ENCODE measurements at regions not wholly inside any gene's neighbourhood (a gene's known extent, or its start where the extent isn't known, plus 50 kb on each side); places are given as distances from the start of the nearest gene placed in this dataset.

- FAIRE-seq = no peak
- TF ChIP-seq TAF1 (IDR thresholded peaks at IDR 0.05; ENCODE audit: borderline replicate concordance, low read depth, low read length) (no peak), POLR2AphosphoS5 (IDR thresholded peaks at IDR 0.05; ENCODE audit: low read depth, low read length) (no peak), POLR2A (IDR thresholded peaks at IDR 0.05; ENCODE audit: low read depth, low read length) (no peak)
Measured at GRCh38 chr5:61596265-61596664, 264.2 kb downstream of the ZSWIM6 start.

DNA sequence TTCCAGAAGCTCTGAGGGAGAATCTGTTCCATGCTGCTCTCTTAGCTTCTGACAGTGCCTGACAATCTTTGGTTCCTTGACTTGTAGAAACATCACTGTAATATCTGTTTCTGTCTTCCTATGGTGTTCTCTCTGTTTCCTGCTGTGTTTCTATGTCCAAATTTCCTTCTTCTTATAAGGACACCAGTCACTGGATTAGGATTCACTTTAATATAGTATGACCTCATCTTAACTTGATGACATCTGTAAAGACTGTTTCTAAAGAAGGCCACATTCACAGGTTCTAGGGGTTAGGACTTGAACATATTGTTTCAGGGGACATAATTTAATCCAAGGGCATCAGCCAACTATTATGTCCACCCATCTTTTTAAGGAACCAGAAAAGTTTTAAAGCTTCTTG, 265.6 kb downstream of the ZSWIM6 start:
- TF ChIP-seq POLR2AphosphoS5 (IDR thresholded peaks at IDR 0.05; ENCODE audit: low read depth, low read length) = no peak
- no peak for TF ChIP-seq POLR2A (IDR thresholded peaks at IDR 0.05; ENCODE audit: low read depth, low read length)
- TF ChIP-seq TAF1 (IDR thresholded peaks at IDR 0.05; ENCODE audit: borderline replicate concordance, low read depth, low read length) = no peak
- FAIRE-seq = no peak
- no peak for DNase-seq (ENCODE audit: insufficient read length)

More at GRCh38 chr5:61596265-61596664, 264.2 kb downstream of the ZSWIM6 start:
- no peak for DNase-seq (ENCODE audit: insufficient read length)

- DNase-seq (ENCODE audit: insufficient read length) = no peak
- FAIRE-seq = no peak
- TF ChIP-seq POLR2A (IDR thresholded peaks at IDR 0.05; ENCODE audit: low read depth, low read length) = no peak
- no peak for TF ChIP-seq POLR2AphosphoS5 (IDR thresholded peaks at IDR 0.05; ENCODE audit: low read depth, low read length)
- TF ChIP-seq TAF1 (IDR thresholded peaks at IDR 0.05; ENCODE audit: borderline replicate concordance, low read depth, low read length) = no peak
Measured at GRCh38 chr5:61598126-61598525, 266.1 kb downstream of the ZSWIM6 start.

DNA sequence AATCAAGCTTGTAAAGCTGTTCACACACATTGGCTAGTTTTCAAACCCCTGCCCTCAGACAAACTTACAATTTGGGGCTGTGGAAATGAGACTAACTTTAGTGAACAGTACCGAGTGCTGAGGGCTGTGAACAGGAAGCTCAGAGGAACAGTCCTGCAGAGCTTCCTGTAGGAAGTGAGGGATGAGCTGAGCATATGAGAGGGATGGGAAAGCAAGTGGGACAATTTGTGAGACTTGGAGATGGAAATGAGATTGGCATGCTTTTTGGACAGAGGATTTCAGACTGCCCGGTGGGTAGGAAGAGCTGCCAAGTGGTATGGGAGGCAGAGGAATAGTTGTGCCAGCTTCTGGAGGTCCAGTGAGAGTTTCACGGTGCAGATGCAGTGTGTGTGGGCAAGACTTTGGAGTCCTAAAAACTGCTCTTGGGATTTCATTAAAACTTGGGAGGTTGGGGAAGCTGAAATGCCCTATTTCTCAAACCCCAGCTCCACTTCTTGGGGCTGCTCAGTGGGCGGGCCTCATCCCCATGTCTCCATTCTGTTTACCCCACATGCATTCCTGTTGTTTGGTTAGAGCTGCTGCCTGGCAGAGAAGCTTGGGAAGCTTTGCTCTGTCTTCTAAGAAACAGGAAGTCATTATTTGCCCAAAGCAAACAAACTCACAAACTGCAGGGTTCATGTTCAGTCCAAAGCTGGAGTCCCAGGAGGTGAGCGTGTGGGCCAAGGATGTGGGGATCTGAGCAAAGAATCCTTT, 267.5 kb downstream of the ZSWIM6 start:
- FAIRE-seq (no peak), DNase-seq (ENCODE audit: insufficient read length) (no peak)
- TF ChIP-seq POLR2AphosphoS5 (IDR thresholded peaks at IDR 0.05; ENCODE audit: low read depth, low read length) (no peak), POLR2A (IDR thresholded peaks at IDR 0.05; ENCODE audit: low read depth, low read length) (no peak), TAF1 (IDR thresholded peaks at IDR 0.05; ENCODE audit: borderline replicate concordance, low read depth, low read length) (no peak)

- TF ChIP-seq POLR2A (IDR thresholded peaks at IDR 0.05; ENCODE audit: low read depth, low read length) = no peak
- TF ChIP-seq POLR2AphosphoS5 (IDR thresholded peaks at IDR 0.05; ENCODE audit: low read depth, low read length) = no peak
- TF ChIP-seq TAF1 (IDR thresholded peaks at IDR 0.05; ENCODE audit: borderline replicate concordance, low read depth, low read length) = no peak
- no peak for FAIRE-seq
- DNase-seq (ENCODE audit: insufficient read length) = no peak
Measured at GRCh38 chr5:61600123-61600444, 268.0 kb downstream of the ZSWIM6 start.

DNA sequence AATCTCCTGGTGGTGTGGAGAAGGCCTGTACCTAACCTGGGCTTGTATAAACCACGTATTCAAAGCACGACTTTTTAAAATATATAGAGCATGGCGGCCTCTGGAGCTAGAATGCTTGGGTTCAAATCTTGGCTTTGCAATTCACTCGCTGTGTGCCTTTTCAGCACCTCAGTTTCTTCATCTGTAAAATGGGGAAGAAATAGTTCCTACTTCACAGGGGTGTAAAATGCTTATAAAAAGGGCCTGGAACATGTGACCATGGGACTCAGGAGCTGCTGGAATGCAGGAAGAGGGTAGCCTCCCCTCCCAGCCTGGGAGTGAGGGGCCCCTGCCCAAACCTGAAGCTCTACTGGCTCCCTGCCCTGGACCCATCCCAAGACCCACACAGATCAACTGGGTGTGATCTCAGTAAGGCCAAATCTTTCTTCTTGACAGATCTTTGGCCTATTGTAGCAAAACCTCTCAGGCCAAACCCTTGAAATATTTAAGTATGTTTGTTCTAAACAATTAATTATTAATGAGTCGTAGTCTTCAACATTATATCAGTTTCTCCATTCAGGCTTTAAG, 269.0 kb downstream of the ZSWIM6 start:
- no peak for TF ChIP-seq TAF1 (IDR thresholded peaks at IDR 0.05; ENCODE audit: borderline replicate concordance, low read depth, low read length)
- TF ChIP-seq POLR2AphosphoS5 (IDR thresholded peaks at IDR 0.05; ENCODE audit: low read depth, low read length) = no peak
- no peak for TF ChIP-seq POLR2A (IDR thresholded peaks at IDR 0.05; ENCODE audit: low read depth, low read length)
- DNase-seq (ENCODE audit: insufficient read length) = no peak
- FAIRE-seq = no peak

GRCh38 chr5:61603211-61603908, 271.3 kb downstream of the ZSWIM6 start:
- FAIRE-seq (no peak), DNase-seq (ENCODE audit: insufficient read length) (no peak)
- TF ChIP-seq POLR2A (IDR thresholded peaks at IDR 0.05; ENCODE audit: low read depth, low read length) = no peak
- no peak for TF ChIP-seq POLR2AphosphoS5 (IDR thresholded peaks at IDR 0.05; ENCODE audit: low read depth, low read length)
- TF ChIP-seq TAF1 (IDR thresholded peaks at IDR 0.05; ENCODE audit: borderline replicate concordance, low read depth, low read length) = no peak

DNA sequence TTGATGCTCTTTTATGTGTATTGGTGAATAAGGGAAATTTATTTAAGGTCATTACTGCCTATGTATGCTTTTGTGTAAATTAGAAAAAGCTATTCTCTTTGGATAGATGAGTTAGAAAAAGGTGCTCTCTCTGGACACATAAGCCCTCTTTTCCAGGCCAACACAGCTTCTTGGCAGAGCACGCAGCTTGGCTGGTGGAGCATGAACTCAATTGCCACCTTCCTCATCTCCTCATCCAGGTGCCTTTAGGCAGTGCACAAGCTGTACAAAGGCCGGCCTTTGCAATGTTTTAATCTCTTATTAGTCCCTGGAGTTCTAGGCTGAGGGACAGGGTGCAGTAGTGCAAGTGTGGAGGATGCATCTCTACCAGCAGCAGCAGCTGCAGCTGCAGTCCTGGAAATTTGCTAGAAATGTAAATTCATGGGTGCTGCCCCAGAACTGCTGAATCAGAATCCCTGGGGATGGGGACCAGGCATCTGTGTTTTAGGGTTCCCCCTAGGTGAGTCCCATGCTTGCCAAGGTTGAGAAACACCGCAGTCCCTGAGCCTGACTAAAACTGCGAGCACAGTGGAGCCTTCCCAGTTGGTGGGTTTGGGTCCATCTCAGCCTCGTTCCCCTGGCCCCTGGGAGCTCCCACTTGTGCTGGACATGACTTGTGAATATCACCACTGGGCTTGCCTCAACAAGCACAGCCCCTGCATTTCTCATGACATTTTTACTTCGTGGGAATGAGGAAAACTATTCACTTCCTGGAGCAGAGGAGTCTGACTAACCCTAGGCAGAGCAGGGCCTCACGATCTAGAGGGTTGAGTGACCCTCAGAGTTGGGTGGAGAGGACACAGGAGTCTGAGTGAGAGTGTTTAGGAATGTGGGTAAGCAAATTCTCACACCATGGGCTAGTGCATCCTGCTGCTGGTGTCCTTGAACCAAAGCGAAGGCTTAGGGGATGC, 272.3 kb downstream of the ZSWIM6 start:
- no peak for TF ChIP-seq POLR2AphosphoS5 (IDR thresholded peaks at IDR 0.05; ENCODE audit: low read depth, low read length)
- no peak for FAIRE-seq

GRCh38 chr5:61609840-61610677, 278.0 kb downstream of the ZSWIM6 start:
- TF ChIP-seq POLR2AphosphoS5 (IDR thresholded peaks at IDR 0.05; ENCODE audit: low read depth, low read length) = no peak
- DNase-seq (ENCODE audit: insufficient read length) (no peak), FAIRE-seq (no peak)

More for the DNA sequence above, 272.3 kb downstream of the ZSWIM6 start:
- no peak for DNase-seq (ENCODE audit: insufficient read length)

GRCh38 chr5:61610678-61611024, 278.6 kb downstream of the ZSWIM6 start:
- no peak for TF ChIP-seq POLR2AphosphoS5 (IDR thresholded peaks at IDR 0.05; ENCODE audit: low read depth, low read length)
- no peak for TF ChIP-seq TAF1 (IDR thresholded peaks at IDR 0.05; ENCODE audit: borderline replicate concordance, low read depth, low read length)
- TF ChIP-seq POLR2A (IDR thresholded peaks at IDR 0.05; ENCODE audit: low read depth, low read length) = no peak
- FAIRE-seq = no peak
- DNase-seq (ENCODE audit: insufficient read length) = no peak

DNA sequence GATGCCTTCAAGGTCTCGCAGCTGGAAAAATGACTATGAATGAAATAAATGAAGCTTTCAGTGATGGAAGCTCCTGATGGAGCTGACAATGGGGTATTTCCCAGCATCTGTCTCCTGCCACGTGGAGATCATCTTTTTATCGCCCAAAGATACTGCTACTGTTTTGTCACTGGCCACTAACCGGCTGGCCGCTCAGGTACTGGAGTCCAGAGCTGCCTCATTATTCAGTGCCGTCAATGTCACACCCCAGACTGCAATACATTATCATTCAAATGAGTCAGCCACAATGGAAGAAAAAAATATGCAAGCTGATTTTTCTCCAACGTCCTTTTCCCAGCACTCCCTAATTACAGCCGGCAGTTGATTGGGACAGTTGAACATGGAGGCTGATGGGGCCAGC, 280.4 kb downstream of the ZSWIM6 start:
- TF ChIP-seq POLR2AphosphoS5 (IDR thresholded peaks at IDR 0.05; ENCODE audit: low read depth, low read length) = no peak
- no peak for TF ChIP-seq POLR2A (IDR thresholded peaks at IDR 0.05; ENCODE audit: low read depth, low read length)
- TF ChIP-seq TAF1 (IDR thresholded peaks at IDR 0.05; ENCODE audit: borderline replicate concordance, low read depth, low read length) = no peak
- DNase-seq (ENCODE audit: insufficient read length) (no peak), FAIRE-seq (no peak)
